OCI-LY7 (cell line): ENCODE measurements at regions not wholly inside any gene's neighbourhood (a gene's known extent, or its start where the extent isn't known, plus 50 kb on each side); places are given as distances from the start of the nearest gene placed in this dataset.

ENCODE experiments used
- EZH2phosphoT487 ChIP-seq: fragments of 200-600 bp; sonication (generic); IDR thresholded peaks from 2 replicates; pipeline ENCODE4 v1.6.1; 2018; ENCODE audit warnings: low read depth, borderline replicate concordance, mild to moderate bottlenecking, mixed run types, antibody characterized with exemption, low read length, moderate library complexity, mixed read lengths
- TF ChIP-seq, protein P1 (sequence below): fragments of 200-600 bp; sonication (generic); conservative IDR thresholded peaks from 2 replicates; pipeline ENCODE4 v1.5.1; 2014; ENCODE audit warnings: mild to moderate bottlenecking, antibody characterized with exemption, low read length, moderate library complexity, mixed read lengths

DNA sequence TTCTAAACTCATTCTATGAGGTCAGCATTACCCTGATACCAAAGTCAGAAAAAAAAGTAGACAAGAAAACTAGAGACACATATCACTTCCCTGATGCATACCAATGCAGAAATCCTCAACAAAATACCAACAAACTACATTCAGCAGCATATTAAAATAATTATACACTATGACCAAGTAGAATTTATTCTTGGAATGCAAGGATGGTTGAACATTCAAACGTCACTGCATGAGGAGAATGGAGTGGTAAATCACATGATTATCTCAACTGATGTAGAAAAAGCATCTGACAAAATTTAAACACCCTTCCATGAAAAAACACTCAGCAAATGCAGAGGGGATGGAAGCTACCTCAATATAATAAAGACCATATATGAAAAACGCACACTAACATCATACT lies 155.0 kb upstream of the KCNJ18 start:
- TF ChIP-seq, protein P1, sequence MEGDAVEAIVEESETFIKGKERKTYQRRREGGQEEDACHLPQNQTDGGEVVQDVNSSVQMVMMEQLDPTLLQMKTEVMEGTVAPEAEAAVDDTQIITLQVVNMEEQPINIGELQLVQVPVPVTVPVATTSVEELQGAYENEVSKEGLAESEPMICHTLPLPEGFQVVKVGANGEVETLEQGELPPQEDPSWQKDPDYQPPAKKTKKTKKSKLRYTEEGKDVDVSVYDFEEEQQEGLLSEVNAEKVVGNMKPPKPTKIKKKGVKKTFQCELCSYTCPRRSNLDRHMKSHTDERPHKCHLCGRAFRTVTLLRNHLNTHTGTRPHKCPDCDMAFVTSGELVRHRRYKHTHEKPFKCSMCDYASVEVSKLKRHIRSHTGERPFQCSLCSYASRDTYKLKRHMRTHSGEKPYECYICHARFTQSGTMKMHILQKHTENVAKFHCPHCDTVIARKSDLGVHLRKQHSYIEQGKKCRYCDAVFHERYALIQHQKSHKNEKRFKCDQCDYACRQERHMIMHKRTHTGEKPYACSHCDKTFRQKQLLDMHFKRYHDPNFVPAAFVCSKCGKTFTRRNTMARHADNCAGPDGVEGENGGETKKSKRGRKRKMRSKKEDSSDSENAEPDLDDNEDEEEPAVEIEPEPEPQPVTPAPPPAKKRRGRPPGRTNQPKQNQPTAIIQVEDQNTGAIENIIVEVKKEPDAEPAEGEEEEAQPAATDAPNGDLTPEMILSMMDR = no peak
- no peak for TF ChIP-seq EZH2phosphoT487
